Body of pancreas (tissue), 4 donors: ENCODE measurements at regions not wholly inside any gene's neighbourhood (a gene's known extent, or its start where the extent isn't known, plus 50 kb on each side); places are given as distances from the start of the nearest gene placed in this dataset.

ENCODE experiments used
- POLR2A ChIP-seq, 3 donors: fragments of 450-650 bp; IDR thresholded peaks; one replicate each; pipeline ENCODE4 v1.6.1; 2016; ENCODE audit warnings: antibody characterized with exemption in 3 of 3, mild to moderate bottlenecking in 2 of 3
- TF ChIP-seq, protein P1 (sequence below), 7 experiments: fragments of 450-650 bp in 4 of 7; fragments of 200-600 bp in 3 of 7; sonication (generic) in 3 of 7; IDR thresholded peaks; one replicate each; pipeline ENCODE4 v1.5.1; 2016 to 2019; ENCODE audit warnings: antibody characterized with exemption in 7 of 7

DNA sequence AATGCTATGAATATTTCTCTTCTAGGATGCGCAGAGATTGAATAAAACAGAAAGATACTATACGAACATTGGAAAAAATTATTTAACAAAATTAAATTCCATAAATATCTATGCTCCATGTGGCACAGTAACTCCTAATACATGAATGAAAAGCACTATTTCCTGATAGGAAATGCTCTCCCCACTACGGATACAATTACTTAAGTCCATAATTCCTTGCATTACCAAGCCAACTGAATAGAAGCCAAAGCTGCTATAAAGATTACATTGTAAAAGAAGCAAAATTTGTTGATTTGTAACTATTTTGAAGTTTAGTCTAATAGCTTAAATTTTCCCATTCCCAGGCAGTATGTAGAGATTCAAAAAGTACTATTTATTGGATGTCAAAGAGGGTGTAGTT lies 61.8 kb upstream of the SNX2 start:
- TF ChIP-seq, protein P1, sequence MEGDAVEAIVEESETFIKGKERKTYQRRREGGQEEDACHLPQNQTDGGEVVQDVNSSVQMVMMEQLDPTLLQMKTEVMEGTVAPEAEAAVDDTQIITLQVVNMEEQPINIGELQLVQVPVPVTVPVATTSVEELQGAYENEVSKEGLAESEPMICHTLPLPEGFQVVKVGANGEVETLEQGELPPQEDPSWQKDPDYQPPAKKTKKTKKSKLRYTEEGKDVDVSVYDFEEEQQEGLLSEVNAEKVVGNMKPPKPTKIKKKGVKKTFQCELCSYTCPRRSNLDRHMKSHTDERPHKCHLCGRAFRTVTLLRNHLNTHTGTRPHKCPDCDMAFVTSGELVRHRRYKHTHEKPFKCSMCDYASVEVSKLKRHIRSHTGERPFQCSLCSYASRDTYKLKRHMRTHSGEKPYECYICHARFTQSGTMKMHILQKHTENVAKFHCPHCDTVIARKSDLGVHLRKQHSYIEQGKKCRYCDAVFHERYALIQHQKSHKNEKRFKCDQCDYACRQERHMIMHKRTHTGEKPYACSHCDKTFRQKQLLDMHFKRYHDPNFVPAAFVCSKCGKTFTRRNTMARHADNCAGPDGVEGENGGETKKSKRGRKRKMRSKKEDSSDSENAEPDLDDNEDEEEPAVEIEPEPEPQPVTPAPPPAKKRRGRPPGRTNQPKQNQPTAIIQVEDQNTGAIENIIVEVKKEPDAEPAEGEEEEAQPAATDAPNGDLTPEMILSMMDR (IDR thresholded peaks at IDR 0.05): no peak
- TF ChIP-seq POLR2A (IDR thresholded peaks at IDR 0.05): no peak
